ENCODE measurements at regions not wholly inside any gene's neighbourhood (a gene's known extent, or its start where the extent isn't known, plus 50 kb on each side); places are given as distances from the start of the nearest gene placed in this dataset.
A peak's percentile ranks its signal among the peaks of the same experiment; 100 is the strongest.
"Not testable (repeated sequence)": the region's sequence is repeated elsewhere in the genome, so short reads cannot be mapped to it uniquely, and the experiment has no call there.

- FAIRE-seq (no peak), DNase-seq (ENCODE audit: low read depth) (no peak)
- no peak for TF ChIP-seq CTCF (IDR thresholded peaks at IDR 0.05; ENCODE audit: insufficient read depth, low read length, severe bottlenecking)
- Histone ChIP-seq H3K4me3 (ENCODE audit: low read depth, low read length) (no peak overlapping the region), H3K27me3 (ENCODE audit: control insufficient read depth, insufficient read depth, low read length) (no peaks in the 10 kb centered on the region), H3K36me3 (ENCODE audit: control insufficient read depth, insufficient read depth, low read length) (no peaks in the 10 kb centered on the region)
Observed at GRCh38 chr5:51696122-51696521, 312.9 kb downstream of the ISL1 start.

GRCh38 chr5:51702046-51702445 is 318.8 kb downstream of the ISL1 start:
- FAIRE-seq; H3K27me3 ChIP-seq (ENCODE audit: control insufficient read depth, insufficient read depth, low read length); H3K36me3 ChIP-seq (ENCODE audit: control insufficient read depth, insufficient read depth, low read length); DNase-seq (ENCODE audit: low read depth); H3K4me3 ChIP-seq (ENCODE audit: low read depth, low read length): not testable (repeated sequence)

GRCh38 chr5:51712201-51712600 is 329.0 kb downstream of the ISL1 start:
- no peaks in the 10 kb centered on the region for H3K36me3 ChIP-seq (ENCODE audit: control insufficient read depth, insufficient read depth, low read length)
- DNase-seq (ENCODE audit: low read depth) = no peak
- H3K27me3 ChIP-seq (ENCODE audit: control insufficient read depth, insufficient read depth, low read length) = no peaks in the 10 kb centered on the region
- FAIRE-seq = no peak
- no peak overlapping the region for H3K4me3 ChIP-seq (ENCODE audit: low read depth, low read length)
- TF ChIP-seq CTCF (IDR thresholded peaks at IDR 0.05; ENCODE audit: insufficient read depth, low read length, severe bottlenecking) = no peak

- H3K36me3 ChIP-seq (ENCODE audit: control insufficient read depth, insufficient read depth, low read length); FAIRE-seq; DNase-seq (ENCODE audit: low read depth); H3K4me3 ChIP-seq (ENCODE audit: low read depth, low read length); H3K27me3 ChIP-seq (ENCODE audit: control insufficient read depth, insufficient read depth, low read length): not testable (repeated sequence)
Observed at GRCh38 chr5:51715445-51715844, 332.2 kb downstream of the ISL1 start.

- no peaks in the 10 kb centered on the region for H3K36me3 ChIP-seq (ENCODE audit: control insufficient read depth, insufficient read depth, low read length)
- TF ChIP-seq CTCF (IDR thresholded peaks at IDR 0.05; ENCODE audit: insufficient read depth, low read length, severe bottlenecking) = no peak
- H3K4me3 ChIP-seq (ENCODE audit: low read depth, low read length) = no peak overlapping the region
- no peaks in the 10 kb centered on the region for H3K27me3 ChIP-seq (ENCODE audit: control insufficient read depth, insufficient read depth, low read length)
- DNase-seq (ENCODE audit: low read depth) (peak; percentile 57), FAIRE-seq (no peak)
Observed at GRCh38 chr5:51731421-51732029, 348.3 kb downstream of the ISL1 start.

GRCh38 chr5:51732304-51732703 is 349.1 kb downstream of the ISL1 start:
- Histone ChIP-seq H3K36me3 (ENCODE audit: control insufficient read depth, insufficient read depth, low read length) (no peaks in the 10 kb centered on the region), H3K4me3 (ENCODE audit: low read depth, low read length) (no peak overlapping the region), H3K27me3 (ENCODE audit: control insufficient read depth, insufficient read depth, low read length) (no peaks in the 10 kb centered on the region)
- FAIRE-seq (no peak), DNase-seq (ENCODE audit: low read depth) (no peak)
- no peak for TF ChIP-seq CTCF (IDR thresholded peaks at IDR 0.05; ENCODE audit: insufficient read depth, low read length, severe bottlenecking)

- Histone ChIP-seq H3K36me3 (ENCODE audit: control insufficient read depth, insufficient read depth, low read length) (no peaks in the 10 kb centered on the region), H3K4me3 (ENCODE audit: low read depth, low read length) (no peak overlapping the region), H3K27me3 (ENCODE audit: control insufficient read depth, insufficient read depth, low read length) (no peaks in the 10 kb centered on the region)
- FAIRE-seq (no peak), DNase-seq (ENCODE audit: low read depth) (no peak)
- TF ChIP-seq CTCF (IDR thresholded peaks at IDR 0.05; ENCODE audit: insufficient read depth, low read length, severe bottlenecking) = no peak
Observed at GRCh38 chr5:51734677-51735076, 351.4 kb downstream of the ISL1 start.

Data from bronchial epithelial cell (primary cell).